ENCODE measurements at regions not wholly inside any gene's neighbourhood (a gene's known extent, or its start where the extent isn't known, plus 50 kb on each side); places are given as distances from the start of the nearest gene placed in this dataset.

DNA sequence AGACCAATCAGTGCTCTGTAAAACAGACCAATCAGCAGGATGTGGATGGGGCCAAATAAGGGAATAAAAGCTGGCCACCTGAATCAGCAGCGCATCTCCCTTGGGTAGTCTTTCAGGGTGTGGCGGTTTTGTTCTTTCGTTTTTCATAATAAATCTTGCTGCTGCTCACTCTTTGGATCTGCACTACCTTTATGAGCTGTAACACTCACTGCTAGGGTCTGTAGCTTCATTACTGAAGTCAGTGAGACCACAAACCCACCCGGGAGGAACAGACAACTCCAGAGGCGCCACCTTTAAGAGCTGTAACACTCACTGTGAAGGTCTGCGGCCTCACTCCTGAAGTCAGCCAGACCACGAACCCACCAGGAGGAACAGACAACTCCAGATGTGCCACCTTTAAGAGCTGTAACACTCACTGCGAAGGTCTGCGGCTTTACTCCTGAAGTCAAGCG, 175.5 kb upstream of the PDGFD start:
- no peak for DNase-seq (ENCODE audit: low read depth, low spot score)

DNA sequence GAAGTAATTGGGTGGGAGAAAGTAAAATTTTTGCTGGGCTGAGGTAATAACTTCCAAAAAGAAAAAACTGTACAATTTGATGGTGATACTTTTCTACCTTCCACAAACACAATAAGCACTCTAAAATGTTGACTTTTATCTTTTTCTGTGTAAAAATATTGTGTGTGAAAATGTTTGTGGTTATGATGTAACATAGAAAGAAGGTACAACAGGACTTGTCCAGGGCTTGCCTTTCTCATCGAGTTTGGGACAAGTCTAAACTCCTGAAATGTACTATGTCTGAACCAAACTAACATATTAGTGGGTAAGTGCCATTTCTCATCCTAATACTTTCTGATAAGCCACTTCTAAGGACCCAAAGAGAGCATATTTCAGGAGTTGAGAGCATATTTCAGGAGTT, 174.2 kb upstream of the PDGFD start:
- no peak for DNase-seq (ENCODE audit: low read depth, low spot score)

DNA sequence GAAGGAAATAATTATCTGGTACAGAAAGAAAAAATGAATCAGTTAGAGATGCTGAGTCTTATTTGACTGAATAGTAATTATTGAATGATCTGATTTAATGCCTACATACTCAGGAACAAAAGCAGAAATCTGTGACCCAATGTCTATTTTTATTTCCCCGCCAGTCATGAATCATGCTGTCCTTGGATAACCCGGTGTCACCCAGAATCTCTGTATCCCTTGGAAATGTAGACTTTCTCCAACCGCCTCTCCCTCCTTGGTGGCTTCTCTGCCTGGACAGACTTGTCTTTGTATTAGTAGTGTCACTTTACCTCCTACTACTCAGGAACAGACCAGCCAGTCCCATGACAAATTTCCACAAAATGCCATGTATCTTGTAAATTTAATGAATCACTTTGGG, 173.3 kb upstream of the PDGFD start:
- no peak for DNase-seq (ENCODE audit: low read depth, low spot score)

DNA sequence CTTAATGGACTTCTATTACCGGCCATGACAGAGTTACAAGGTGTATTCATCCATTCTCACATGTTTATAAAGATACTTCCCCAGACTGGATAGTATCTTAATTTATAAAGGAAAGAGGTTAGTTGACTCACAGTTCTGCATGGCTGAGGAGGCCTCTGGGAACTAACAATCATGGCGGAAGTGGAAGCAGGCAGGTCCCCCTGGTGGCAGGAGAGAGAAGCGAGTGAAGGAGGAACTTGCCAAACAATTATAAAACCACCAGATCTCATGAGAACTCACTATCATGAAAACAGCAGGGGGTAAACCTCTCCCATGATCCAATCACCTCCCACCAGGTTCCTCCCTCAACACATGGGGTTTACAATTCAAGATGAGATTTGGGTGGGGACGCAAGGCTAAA, 170.0 kb upstream of the PDGFD start:
- no peak for DNase-seq (ENCODE audit: low read depth, low spot score)

DNA sequence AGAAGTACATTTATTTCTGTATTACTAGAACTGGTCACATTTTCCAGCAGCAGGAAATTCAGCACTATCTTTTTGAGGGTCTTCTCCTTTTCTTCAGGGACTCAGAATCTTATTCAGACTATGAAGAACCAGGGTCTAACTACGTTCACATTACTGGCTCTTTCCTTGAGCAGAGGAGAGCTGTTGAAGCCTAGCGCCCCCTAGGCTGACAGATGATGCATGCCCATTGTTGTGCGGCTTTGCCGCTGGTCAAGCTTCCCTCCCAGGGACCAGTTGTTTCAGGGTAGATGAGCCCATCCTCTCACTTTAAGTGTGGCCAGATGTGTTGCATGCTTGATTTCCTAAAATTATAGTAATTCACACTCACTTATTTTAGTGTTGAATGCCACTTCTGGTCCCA, 168.2 kb upstream of the PDGFD start:
- DNase-seq (ENCODE audit: low read depth, low spot score), result no peak

- no peak for DNase-seq (ENCODE audit: low read depth, low spot score)
These were observed 165.2 kb upstream of the PDGFD start for GRCh38 chr11:104329078-104329665.

DNA sequence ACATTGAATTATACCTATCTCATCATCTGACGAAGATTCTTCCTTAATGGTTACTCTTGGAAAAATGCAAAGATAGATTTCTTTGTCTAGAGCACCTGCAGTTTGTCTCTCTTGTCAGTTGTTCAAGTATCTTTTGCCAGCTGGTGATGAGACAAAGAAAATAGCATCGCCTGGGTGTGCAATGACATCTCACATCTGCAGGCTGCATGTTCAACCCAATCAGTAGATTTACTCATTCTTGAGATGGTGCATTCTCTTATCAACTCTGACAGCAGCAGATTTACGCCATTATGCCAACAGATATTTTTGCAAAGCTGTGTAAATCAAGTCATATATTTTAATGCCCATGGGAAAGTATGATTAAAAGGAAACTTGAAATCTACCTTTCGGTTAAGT, 164.6 kb upstream of the PDGFD start:
- no peak for DNase-seq (ENCODE audit: low read depth, low spot score)

DNA sequence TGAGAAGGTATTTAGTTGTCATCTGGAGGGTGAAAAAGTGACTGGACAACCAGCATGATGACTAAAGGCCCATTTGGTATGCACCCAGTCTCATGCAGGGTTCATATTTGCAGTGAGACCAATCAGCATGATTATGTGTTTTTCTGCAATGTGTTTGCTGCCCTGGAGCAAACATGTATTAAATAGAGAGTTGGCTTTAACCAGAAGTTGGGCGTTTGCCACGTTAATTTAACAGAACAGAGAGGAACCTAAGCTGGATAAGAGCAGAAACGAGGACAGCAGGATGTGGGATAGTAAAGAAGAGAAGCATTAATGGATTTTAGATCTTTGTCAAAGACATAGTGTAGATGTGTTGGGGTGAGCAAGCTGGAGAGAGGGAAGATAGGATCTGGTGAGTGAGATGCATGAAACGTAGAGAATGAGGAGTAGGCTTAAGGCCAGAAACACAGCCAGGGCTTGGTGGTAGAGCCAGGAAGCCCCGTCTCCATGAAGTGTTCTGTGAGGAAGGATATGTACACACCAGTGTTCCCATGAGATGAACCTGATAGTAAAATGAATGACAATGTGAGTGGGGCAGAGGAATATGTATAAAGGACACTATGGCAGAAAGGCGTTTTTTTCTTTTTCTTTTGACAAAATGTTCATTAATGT, 164.0 kb upstream of the PDGFD start:
- no peak for DNase-seq (ENCODE audit: low read depth, low spot score)

DNA sequence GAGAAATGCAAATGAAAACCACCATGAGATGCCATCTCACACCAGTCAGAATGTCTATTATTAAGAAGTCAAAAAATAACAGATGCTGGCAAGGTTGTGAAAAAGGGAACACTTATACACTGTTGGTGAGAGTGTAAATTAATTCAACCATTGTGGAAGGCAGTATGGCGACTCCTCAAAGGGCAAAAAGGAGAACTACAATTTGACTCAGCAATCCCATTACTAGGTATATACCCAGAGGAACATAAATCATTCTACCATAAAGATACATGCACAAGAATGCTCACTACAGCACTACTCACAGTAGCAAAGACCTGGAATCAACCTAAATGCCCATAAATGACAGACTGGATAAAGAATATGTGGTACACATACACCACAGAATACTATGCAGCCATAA, 161.1 kb upstream of the PDGFD start:
- DNase-seq (ENCODE audit: low read depth, low spot score), result no peak

DNA sequence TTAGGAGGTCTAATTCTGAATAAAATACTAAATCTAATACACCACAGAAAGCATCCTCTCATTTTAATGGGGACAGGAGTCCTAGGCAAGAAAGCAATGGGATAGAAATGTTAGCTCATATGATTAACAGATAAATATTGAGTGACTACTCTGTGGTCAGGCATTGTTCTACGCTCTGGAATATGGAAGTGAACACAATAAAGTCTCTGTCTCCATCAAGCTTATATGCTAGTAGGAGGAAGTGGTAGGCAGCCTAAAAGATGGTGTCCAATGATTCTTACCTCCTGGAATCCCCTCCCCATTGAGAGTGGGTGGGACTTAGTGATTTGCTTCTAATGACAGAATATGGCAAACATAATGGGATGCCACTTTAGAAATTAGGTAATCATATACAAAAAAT, 160.3 kb upstream of the PDGFD start:
- no peak for DNase-seq (ENCODE audit: low read depth, low spot score)

DNA sequence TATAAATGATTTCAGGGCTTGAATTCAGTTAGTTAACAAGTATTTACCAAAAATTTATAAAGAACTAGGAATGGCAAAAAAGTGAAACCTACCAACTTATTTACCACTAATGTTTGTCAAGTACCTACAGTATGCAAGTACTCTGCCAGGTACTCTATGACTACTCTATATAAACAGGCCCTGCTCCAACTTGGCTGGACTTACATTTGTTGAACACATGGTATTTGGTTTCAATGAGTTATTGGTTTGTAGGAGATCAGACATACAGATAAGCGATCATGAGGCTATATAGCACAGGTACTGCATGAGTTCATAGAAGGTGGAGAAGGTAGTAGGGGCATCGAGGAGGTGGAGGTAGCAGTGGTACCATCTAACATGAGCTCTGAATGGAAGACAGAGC, 159.9 kb upstream of the PDGFD start:
- DNase-seq (ENCODE audit: low read depth, low spot score), result no peak

GRCh38 chr11:104322696-104323095, 158.7 kb upstream of the PDGFD start:
- no peak for DNase-seq (ENCODE audit: low read depth, low spot score)

DNA sequence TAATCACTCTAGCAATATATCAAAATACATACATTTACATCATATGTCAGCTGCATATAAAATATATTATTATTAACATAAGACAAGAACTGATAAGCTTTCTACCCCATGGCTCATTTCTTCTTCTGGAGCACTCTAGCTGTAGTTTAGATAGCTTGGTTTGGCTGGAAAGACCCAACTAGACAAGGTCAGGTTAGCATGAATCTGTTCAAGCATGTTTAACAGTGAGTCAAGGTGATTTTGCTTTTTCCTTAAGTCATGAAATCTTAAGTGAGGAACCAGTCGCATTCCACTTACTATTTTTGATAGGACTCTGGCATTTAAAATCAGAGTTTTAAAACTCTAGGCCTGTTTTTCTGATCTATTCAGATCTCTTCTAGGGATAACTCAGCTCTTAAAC, 157.0 kb upstream of the PDGFD start:
- no peak for DNase-seq (ENCODE audit: low read depth, low spot score)

DNA sequence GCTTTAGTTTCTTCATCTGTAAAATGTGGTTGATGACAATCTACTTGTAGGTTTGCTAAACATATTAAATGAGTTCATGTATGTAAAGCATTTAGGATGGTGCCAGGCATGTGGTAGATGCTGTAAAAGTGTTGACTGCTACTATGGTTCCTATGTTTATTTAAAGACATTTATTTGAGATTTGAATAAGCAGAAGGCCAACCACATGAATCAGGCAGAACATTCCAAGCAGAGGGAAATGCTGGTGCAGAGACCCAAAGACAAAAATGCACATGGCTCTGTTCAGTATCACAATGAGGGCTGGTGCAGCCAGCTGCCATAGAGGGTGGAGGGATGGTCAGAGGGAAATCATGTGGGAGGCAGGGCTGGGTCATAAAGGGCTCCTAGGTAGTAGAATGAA, 156.2 kb upstream of the PDGFD start:
- no peak for DNase-seq (ENCODE audit: low read depth, low spot score)

GRCh38 chr11:104319396-104319795, 155.4 kb upstream of the PDGFD start:
- no peak for DNase-seq (ENCODE audit: low read depth, low spot score)

DNA sequence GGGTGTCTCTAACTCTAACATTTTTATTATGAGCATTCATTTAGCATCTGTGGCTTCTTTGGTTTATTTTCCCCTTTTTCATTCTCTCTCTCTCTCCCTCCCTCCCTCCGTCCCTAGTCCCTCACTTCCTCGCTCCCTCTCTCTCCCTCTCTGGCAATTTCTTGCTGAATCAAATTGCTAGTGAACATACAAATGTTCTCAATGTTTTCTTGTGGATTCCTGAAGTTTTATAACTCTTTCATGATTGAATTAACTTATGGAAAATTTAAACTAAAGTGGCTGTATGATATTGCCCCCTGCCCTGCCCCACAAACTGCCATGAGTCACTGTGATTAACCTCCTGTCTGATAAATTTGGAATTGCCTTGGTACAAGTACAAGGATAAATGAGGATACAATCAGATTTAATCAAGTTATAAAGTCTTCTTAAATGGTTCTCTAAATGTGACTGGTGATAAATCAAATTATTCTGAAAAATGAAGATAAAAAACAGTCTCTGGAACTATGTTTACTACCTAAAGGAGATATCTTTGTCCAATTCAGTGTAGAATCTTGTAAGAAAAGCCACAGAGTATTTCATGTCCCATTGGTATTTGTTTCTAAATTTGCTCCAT, 143.0 kb upstream of the PDGFD start:
- no peak for DNase-seq (ENCODE audit: low read depth, low spot score)

GRCh38 chr11:104301776-104302175, 137.8 kb upstream of the PDGFD start:
- DNase-seq (ENCODE audit: low read depth, low spot score), result no peak

- DNase-seq (ENCODE audit: low read depth, low spot score), result no peak
These were observed 127.7 kb upstream of the PDGFD start for GRCh38 chr11:104291646-104292045.

DNA sequence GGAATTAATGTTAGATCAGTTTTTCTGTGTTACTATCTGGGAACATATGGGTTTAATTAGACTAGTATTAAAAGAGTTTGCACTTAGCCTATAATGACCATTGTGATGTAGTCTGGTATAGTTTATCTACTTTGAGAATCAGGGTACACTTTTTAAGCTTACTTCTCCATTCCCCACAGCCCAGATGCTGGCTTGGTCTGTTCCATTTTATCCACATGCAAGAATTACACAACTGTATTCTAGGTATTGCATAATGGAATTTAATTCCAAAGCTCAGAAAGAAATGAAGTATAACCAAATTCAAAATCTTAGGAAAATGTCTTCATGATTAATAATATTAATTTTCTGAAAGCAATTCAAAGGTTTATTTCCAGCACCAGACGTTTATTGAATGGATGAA, 122.2 kb upstream of the PDGFD start:
- DNase-seq (ENCODE audit: low read depth, low spot score), result no peak

DNA sequence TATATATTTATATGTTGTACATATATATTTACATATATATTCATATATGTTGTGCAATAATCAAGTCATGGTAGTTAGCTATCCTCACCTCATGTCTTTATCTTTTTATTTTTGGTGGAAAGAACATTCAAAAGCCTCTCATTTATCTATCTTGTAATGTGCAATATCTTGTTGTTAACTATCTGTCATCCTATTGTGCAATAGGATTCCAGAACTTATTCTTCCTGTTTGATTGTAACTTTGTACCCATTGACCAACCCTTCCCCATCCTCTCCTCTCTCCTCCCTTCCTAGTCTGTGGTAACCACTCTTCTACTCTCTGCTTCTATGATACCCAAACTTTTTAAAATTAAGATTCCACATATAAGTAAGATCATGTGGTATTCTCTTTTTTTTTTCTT, 115.6 kb upstream of the PDGFD start:
- DNase-seq (ENCODE audit: low read depth, low spot score), result no peak

GRCh38 chr11:104275992-104276391, 112.0 kb upstream of the PDGFD start:
- DNase-seq (ENCODE audit: low read depth, low spot score), result no peak

- DNase-seq (ENCODE audit: low read depth, low spot score), result no peak
These were observed 96.5 kb upstream of the PDGFD start for GRCh38 chr11:104260456-104260855.

DNA sequence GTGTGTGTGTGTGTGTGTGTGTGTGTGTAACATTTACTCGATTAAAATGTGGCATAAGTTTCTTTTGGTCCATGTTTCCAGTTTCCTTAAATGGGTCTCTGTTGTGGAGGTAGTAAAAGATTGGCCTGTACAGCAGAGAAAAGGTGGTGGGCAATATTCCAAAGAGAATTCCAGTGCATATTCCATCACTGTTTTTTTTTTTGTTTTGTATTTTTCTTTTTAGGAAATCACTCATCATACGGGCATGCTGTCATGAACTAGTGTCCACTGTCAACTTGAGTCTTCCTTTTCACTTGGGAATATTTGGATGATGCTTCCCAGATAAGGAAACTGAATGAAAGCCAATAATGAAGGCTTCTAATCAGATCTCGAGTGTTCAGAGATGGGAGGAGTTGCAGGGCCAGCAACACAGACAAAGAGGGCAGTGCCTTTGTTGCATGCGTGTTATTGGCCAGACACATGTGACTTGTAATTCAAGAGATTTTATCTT, 95.2 kb upstream of the PDGFD start:
- no peak for DNase-seq (ENCODE audit: low read depth, low spot score)

Data from brain pericyte (primary cell).